K562 (cell line): ENCODE measurements at regions not wholly inside any gene's neighbourhood (a gene's known extent, or its start where the extent isn't known, plus 50 kb on each side); places are given as distances from the start of the nearest gene placed in this dataset.

Experiments
- ATAC-seq: fragments of 200-7000 bp; cut with Tn5 transposase; 3 replicates; pipeline ENCODE4 v1.9.1; 2020; ENCODE audit warnings: moderate library complexity
- BruUV-seq: library from RNA; stranded (reverse); fragments of 400-500 nt; replicated peaks from 2 replicates; lab custom pipeline; 2021; lab: Mats Ljungman, UMichigan
- CTCF ChIA-PET: fragments of 300-600 bp; formaldehyde crosslinking; extraction: SDS; loops from one replicate; lab custom pipeline; 2021; ENCODE audit warnings: low intra/inter-chr PET ratio; lab: Yijun Ruan, JAX
- POLR2A ChIA-PET: fragments of 300-600, 350-650 bp; sonication (Branson Sonifier 250); formaldehyde crosslinking; extraction: SDS; loops from one replicate; lab custom pipeline; 2021; ENCODE audit warnings: antibody characterized with exemption, inconsistent platforms; lab: Yijun Ruan, JAX
- DNase-seq, 4 experiments: peaks; one replicate each; pipeline versions ENCODE4 v3.0.0 to v3.0.0-alpha.2; 2011 to 2018; ENCODE audit warnings: low spot score in 3 of 4, mixed read lengths in 3 of 4; ENCODE audit errors: extremely low read depth in 1 of 4
- FAIRE-seq: peaks from 2 replicates; lab custom pipeline; 2011; peaks lifted over from hg19 to GRCh38; lab: Jason Lieb, UNC
- H2AFZ ChIP-seq: 2 replicates; pipeline ENCODE4 v1.6.0; 2011; ENCODE audit warnings: low read depth, low read length, control low read depth, inconsistent platforms
- H3K27ac ChIP-seq: fragments of 200-600 bp; 3 replicates; pipeline ENCODE4 v1.8.0; 2011; ENCODE audit warnings: low read depth, mild to moderate bottlenecking, control low read depth, inconsistent platforms, low read length, moderate library complexity, mixed read lengths; ENCODE audit errors: extremely low read depth
- H3K27me3 ChIP-seq, 2 experiments: fragments of 300-600 bp in 1 of 2; 2 replicates in 1 of 2; 3 replicates in 1 of 2; pipeline versions ENCODE4 v1.6.0 to v1.8.0; 2011; ENCODE audit warnings: inconsistent platforms in 2 of 2, low read length in 2 of 2, mild to moderate bottlenecking in 1 of 2, mixed read lengths in 1 of 2, moderate library complexity in 1 of 2; ENCODE audit not compliant: control insufficient read depth in 2 of 2, insufficient read depth in 2 of 2
- H3K36me3 ChIP-seq: fragments of 300-600 bp; 3 replicates; pipeline ENCODE4 v1.8.0; 2011; ENCODE audit warnings: mild to moderate bottlenecking, low read length, inconsistent platforms; ENCODE audit not compliant: control insufficient read depth, insufficient read depth
- H3K4me1 ChIP-seq, 2 experiments: fragments of 200-600 bp in 1 of 2; replicated peaks in 1 of 2; 2 replicates in 1 of 2; 3 replicates in 1 of 2; pipeline versions ENCODE4 v1.5.1 to v1.8.0; 2011; ENCODE audit warnings: inconsistent platforms in 2 of 2, low read length in 2 of 2, mild to moderate bottlenecking in 1 of 2, mixed read lengths in 1 of 2, moderate library complexity in 1 of 2; ENCODE audit not compliant: control insufficient read depth in 2 of 2, insufficient read depth in 2 of 2
- H3K4me2 ChIP-seq: 2 replicates; pipeline ENCODE4 v1.6.1; 2011; ENCODE audit warnings: low read length, control low read depth, inconsistent platforms, mixed read lengths; ENCODE audit not compliant: insufficient read depth
- H3K4me3 ChIP-seq: fragments of 200-600 bp; sonication (generic), shearing (Covaris generic); 2 replicates; pipeline ENCODE4 v1.5.1; 2016; ENCODE audit warnings: control low read depth, inconsistent platforms
- H3K79me2 ChIP-seq: fragments of 200-600 bp; 3 replicates; pipeline ENCODE4 v1.8.0; 2011; ENCODE audit warnings: low read length, inconsistent platforms; ENCODE audit not compliant: control insufficient read depth, insufficient read depth
- H3K9ac ChIP-seq, 2 experiments: 2 replicates each; pipeline versions ENCODE4 v1.6.0 to v1.6.1; 2011; ENCODE audit warnings: low read depth in 2 of 2, low read length in 2 of 2, control low read depth in 1 of 2, inconsistent platforms in 1 of 2, mild to moderate bottlenecking in 1 of 2, mixed read lengths in 1 of 2; ENCODE audit not compliant: insufficient read depth in 1 of 2
- H3K9me1 ChIP-seq: one replicate; pipeline ENCODE4 v1.6.0; 2011; ENCODE audit warnings: inconsistent platforms, mild to moderate bottlenecking, low read length, moderate library complexity; ENCODE audit not compliant: control insufficient read depth, insufficient read depth
- H3K9me3 ChIP-seq: replicated peaks from 2 replicates; pipeline ENCODE4 v1.5.1; 2011; ENCODE audit warnings: low read depth, low read length, inconsistent platforms; ENCODE audit not compliant: control insufficient read depth, insufficient read depth
- H4K20me1 ChIP-seq: replicated peaks from 2 replicates; pipeline ENCODE4 v1.6.1; 2011; ENCODE audit warnings: low read length, inconsistent platforms, mixed read lengths; ENCODE audit not compliant: control insufficient read depth, insufficient read depth
- ETV6 ChIP-seq, 3 experiments: fragments of 150-350 bp in 1 of 3; sonication (generic) in 1 of 3; formaldehyde crosslinking in 1 of 3; IDR thresholded peaks; 2 replicates each; pipeline versions ENCODE4 v1.6.1 to v1.8.0; 2014 to 2022; ENCODE audit warnings: borderline replicate concordance in 2 of 3, low read depth in 2 of 3, antibody characterized with exemption in 1 of 3, low read length in 1 of 3, mild to moderate bottlenecking in 1 of 3, missing genetic modification reagents in 1 of 3
- GABPB1 ChIP-seq: sonication (generic); formaldehyde crosslinking; IDR thresholded peaks from 2 replicates; pipeline ENCODE4 v1.8.0; 2022; ENCODE audit warnings: mild to moderate bottlenecking, missing genetic modification reagents
- MBD1 ChIP-seq: fragments of 250-450 bp; sonication (Bioruptor Pico); IDR thresholded peaks from 2 replicates; pipeline ENCODE4 v1.8.0; 2022; ENCODE audit warnings: inconsistent platforms
- RBM34 ChIP-seq: fragments of 200-400 bp; formaldehyde crosslinking; IDR thresholded peaks from 2 replicates; pipeline ENCODE4 v1.6.1; 2018; ENCODE audit warnings: low read length, borderline replicate concordance; ENCODE audit not compliant: insufficient read depth
- RREB1 ChIP-seq: fragments of 250-450 bp; sonication (Bioruptor Pico); IDR thresholded peaks from 2 replicates; pipeline ENCODE4 v1.4.0; 2020
- ZNF184 ChIP-seq: sonication (generic); formaldehyde crosslinking; IDR thresholded peaks from 2 replicates; pipeline ENCODE4 v1.5.0; 2020; ENCODE audit warnings: missing genetic modification reagents
- WGBS: fragments of 100-300 bp; shearing (Covaris generic); methylation state at CpG from one replicate; pipeline ENCODE4 v1.1.6; 2016; ENCODE audit warnings: low coverage, mixed read lengths; ENCODE audit not compliant: insufficient coverage; ENCODE audit errors: missing lambda C conversion rate; 5-methylcytosine and 5-hydroxymethylcytosine counted together
- in situ Hi-C: fragments of 300-500 bp; cut with MboI; formaldehyde crosslinking; loops from 4 replicates; pipeline ENCODE4 v1.15.0; 2018; ENCODE audit warnings: inconsistent platforms, mixed read lengths
- intact Hi-C: fragments of 100-400 bp; cut with micrococcal nuclease; formaldehyde crosslinking; loops from 2 replicates; pipeline ENCODE4 v1.14.2; 2022
- TF ChIP-seq, protein P1 (sequence below): sonication (generic); formaldehyde crosslinking; IDR thresholded peaks from 2 replicates; pipeline ENCODE4 v1.8.0; 2022; ENCODE audit warnings: mild to moderate bottlenecking, missing genetic modification reagents

- Histone ChIP-seq H3K4me2 (no peak overlapping the region), H3K4me1 (no peaks in the 10 kb centered on the region), H3K9me3 (no peaks in the 10 kb centered on the region), H3K9me1 (no peaks in the 10 kb centered on the region), H3K27ac (no peak overlapping the region), H2AFZ (no peak overlapping the region), H3K27me3 (peaks cover 3 to 29% of the 10 kb centered on the region in 2 experiments; a peak in 4 of 5 replicates), H3K4me3 (no peak overlapping the region), H4K20me1 (no peaks in the 10 kb centered on the region; the same call in 1 of the 2 replicates), H3K79me2 (no peaks in the 10 kb centered on the region), H3K9ac (no peak overlapping the region), H3K36me3 (no peaks in the 10 kb centered on the region)
- ATAC-seq (no peak), FAIRE-seq (no peak), DNase-seq (no peak)
- BruUV-seq, result no TSS peak
- ChIA-PET POLR2A (interaction anchor here (0.7 kb wide), 1 partner anchor 153 kb away, joined by 3 read pairs; no protein-coding TSS in a partner anchor), CTCF (no interaction called here)
- WGBS, result 14% methylated on average over 1 of the region's 1 CpG
- in situ Hi-C loops, result no loop called here
- intact Hi-C loops, result no loop called here
- TF ChIP-seq GABPB1, result no peak
- TF ChIP-seq ZNF184 (CRISPR knock-in tag), result no peak
- no peak for TF ChIP-seq RREB1 (CRISPR knock-in tag)
- TF ChIP-seq RBM34, result no peak
- no peak for TF ChIP-seq ETV6 (IDR thresholded peaks at IDR 0.05; ENCODE audit: borderline replicate concordance in 1 of 2, low read depth in 2 of 2, low read length in 1 of 2)
- TF ChIP-seq ETV6 (CRISPR knock-in tag; IDR thresholded peaks at IDR 0.05; ENCODE audit: borderline replicate concordance), result no peak
- TF ChIP-seq, protein P1, sequence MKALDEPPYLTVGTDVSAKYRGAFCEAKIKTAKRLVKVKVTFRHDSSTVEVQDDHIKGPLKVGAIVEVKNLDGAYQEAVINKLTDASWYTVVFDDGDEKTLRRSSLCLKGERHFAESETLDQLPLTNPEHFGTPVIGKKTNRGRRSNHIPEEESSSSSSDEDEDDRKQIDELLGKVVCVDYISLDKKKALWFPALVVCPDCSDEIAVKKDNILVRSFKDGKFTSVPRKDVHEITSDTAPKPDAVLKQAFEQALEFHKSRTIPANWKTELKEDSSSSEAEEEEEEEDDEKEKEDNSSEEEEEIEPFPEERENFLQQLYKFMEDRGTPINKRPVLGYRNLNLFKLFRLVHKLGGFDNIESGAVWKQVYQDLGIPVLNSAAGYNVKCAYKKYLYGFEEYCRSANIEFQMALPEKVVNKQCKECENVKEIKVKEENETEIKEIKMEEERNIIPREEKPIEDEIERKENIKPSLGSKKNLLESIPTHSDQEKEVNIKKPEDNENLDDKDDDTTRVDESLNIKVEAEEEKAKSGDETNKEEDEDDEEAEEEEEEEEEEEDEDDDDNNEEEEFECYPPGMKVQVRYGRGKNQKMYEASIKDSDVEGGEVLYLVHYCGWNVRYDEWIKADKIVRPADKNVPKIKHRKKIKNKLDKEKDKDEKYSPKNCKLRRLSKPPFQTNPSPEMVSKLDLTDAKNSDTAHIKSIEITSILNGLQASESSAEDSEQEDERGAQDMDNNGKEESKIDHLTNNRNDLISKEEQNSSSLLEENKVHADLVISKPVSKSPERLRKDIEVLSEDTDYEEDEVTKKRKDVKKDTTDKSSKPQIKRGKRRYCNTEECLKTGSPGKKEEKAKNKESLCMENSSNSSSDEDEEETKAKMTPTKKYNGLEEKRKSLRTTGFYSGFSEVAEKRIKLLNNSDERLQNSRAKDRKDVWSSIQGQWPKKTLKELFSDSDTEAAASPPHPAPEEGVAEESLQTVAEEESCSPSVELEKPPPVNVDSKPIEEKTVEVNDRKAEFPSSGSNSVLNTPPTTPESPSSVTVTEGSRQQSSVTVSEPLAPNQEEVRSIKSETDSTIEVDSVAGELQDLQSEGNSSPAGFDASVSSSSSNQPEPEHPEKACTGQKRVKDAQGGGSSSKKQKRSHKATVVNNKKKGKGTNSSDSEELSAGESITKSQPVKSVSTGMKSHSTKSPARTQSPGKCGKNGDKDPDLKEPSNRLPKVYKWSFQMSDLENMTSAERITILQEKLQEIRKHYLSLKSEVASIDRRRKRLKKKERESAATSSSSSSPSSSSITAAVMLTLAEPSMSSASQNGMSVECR (CRISPR knock-in tag), result no peak
- TF ChIP-seq MBD1, result no peak
Observed at GRCh38 chr20:17844133-17844429, 124.5 kb downstream of the SNX5 start.
